Heart right ventricle (tissue), 16 donors: ENCODE measurements at regions not wholly inside any gene's neighbourhood (a gene's known extent, or its start where the extent isn't known, plus 50 kb on each side); places are given as distances from the start of the nearest gene placed in this dataset.

Experiments used
- ATAC-seq, 8 donors: fragments of 200-7000 bp; cut with Tn5 transposase; one replicate each; pipeline ENCODE4 v1.9.1; 2020; ENCODE audit warnings: mild to moderate bottlenecking in 8 of 8, moderate library complexity in 8 of 8, moderate number of reproducible peaks in 1 of 8
- DNase-seq, 2 donors: peaks; one replicate each; pipeline ENCODE4 v3.0.0-alpha.2; 2020
- H3K27ac ChIP-seq, 10 donors: fragments of 200-600 bp; sonication (generic) in 2 of 10; one replicate each; pipeline versions ENCODE4 v1.5.0 to v1.8.0; 2020 to 2022; ENCODE audit warnings: mild to moderate bottlenecking in 3 of 10
- H3K27me3 ChIP-seq, 7 donors: fragments of 200-600 bp; one replicate each; pipeline ENCODE4 v1.8.0; 2021 to 2022; ENCODE audit warnings: mild to moderate bottlenecking in 2 of 7
- H3K36me3 ChIP-seq, 9 donors: fragments of 200-600 bp; sonication (generic) in 1 of 9; one replicate each; pipeline versions ENCODE4 v1.5.0 to v1.8.0; 2020 to 2022; ENCODE audit warnings: mild to moderate bottlenecking in 2 of 9
- H3K4me1 ChIP-seq, 9 donors: fragments of 200-600 bp; sonication (generic) in 1 of 9; one replicate each; pipeline versions ENCODE4 v1.5.0 to v1.8.0; 2020 to 2022; ENCODE audit warnings: mild to moderate bottlenecking in 4 of 9
- H3K4me3 ChIP-seq, 10 donors: fragments of 200-600 bp; sonication (generic) in 2 of 10; one replicate each; pipeline versions ENCODE4 v1.5.0 to v1.8.0; 2020 to 2022; ENCODE audit warnings: mild to moderate bottlenecking in 7 of 10, moderate library complexity in 2 of 10
- H3K9me3 ChIP-seq, 11 donors: fragments of 200-600 bp in 10 of 11; sonication (generic) in 2 of 11; one replicate each; pipeline versions ENCODE4 v1.5.0 to v1.8.0; 2013 to 2022; ENCODE audit warnings: mild to moderate bottlenecking in 2 of 11, control low read depth in 1 of 11, moderate library complexity in 1 of 11
- CTCF ChIP-seq, 9 donors: fragments of 200-600 bp; sonication (generic) in 2 of 9; IDR thresholded peaks; one replicate each; pipeline versions ENCODE4 v1.5.0 to v1.8.0; 2021 to 2022; ENCODE audit warnings: antibody characterized with exemption in 9 of 9, mild to moderate bottlenecking in 5 of 9, moderate library complexity in 1 of 9
- WGBS, 2 donors: extraction: QIAGEN DNeasy Blood & Tissue Kit; methylation state at CpG; one replicate each; pipeline ENCODE4 v1.1.7; 2013; ENCODE audit warnings: inconsistent platforms in 1 of 2; 5-methylcytosine and 5-hydroxymethylcytosine counted together
- intact Hi-C, 10 donors: fragments of 100-400 bp; cut with DNase I; formaldehyde crosslinking; loops; one replicate each; pipeline versions ENCODE4 v1.11.1 to v1.14.2; 2022
- donor health status: Arrhythmogenic right ventricular cardiomyopathy.
- donor health status: ischemic (EF 13 %, LVEDD 7.1; RV severe dilation, severe dysfunction).
- donor health status: healthy with polysubstance abuse.
- donor health status: DM: no; HTN: yes; CAD: no.
- donor health status: DM: no; HTN: no; CAD: no.
- donor health status: ischemic (EF 25% LVEDD 6.9; RV normal size, moderate dysfunction).
- donor health status: ischemic (EF 25% LVEDD 5.7; RV mildly dilated, moderate dysfunction).
- donor health status: healthy.
- donor health status: DM: yes; HTN: yes; CAD: no.
- donor health status: Ischemic cardiomyopathy.
- donor health status: ischemic (EF 35%, LVEDD 5.7; RV mildly dilated, moderate dysfunction).
- donor health status: nonischemic (EF 11% LVEDD 7.7; RV severe dilation, severe dysfunction).
- donor health status: DM: yes; HTN: yes; CAD: no.
- donor health status: PGD.
- donor health status: ischemic (EF 29% LVEDD 5.4; RV normal size, mild dysfunction).
- donor health status: nonischemic (EF 23%, LVEDD 6.1; RV moderate dilation, normal function).

- no peaks in the 10 kb centered on the region for H3K9me3 ChIP-seq
- intact Hi-C loops, result loop anchor here in 4 of 10 donors (10.0 kb wide), 7 partner anchors 105 to 375 kb away; no protein-coding TSS in a partner anchor
- peaks cover 0 to 19% (median 5%) of the 10 kb centered on the region in 9 donors for H3K36me3 ChIP-seq
- no peak for TF ChIP-seq CTCF (IDR thresholded peaks at IDR 0.05)
- 51 to 63% methylated on average over 5 of the region's 5 CpGs for WGBS, 2 donors
- ATAC-seq, result no peak
- H3K4me3 ChIP-seq, result no peak overlapping the region
- DNase-seq, result no peak
- H3K4me1 ChIP-seq, result peaks cover 0 to 69% (median 52%) of the 10 kb centered on the region in 9 donors
- H3K27ac ChIP-seq, result no peak overlapping the region
- H3K27me3 ChIP-seq, result no peaks in the 10 kb centered on the region
These were observed 408.7 kb downstream of the SHQ1 start for GRCh38 chr3:72439321-72440183.

DNA sequence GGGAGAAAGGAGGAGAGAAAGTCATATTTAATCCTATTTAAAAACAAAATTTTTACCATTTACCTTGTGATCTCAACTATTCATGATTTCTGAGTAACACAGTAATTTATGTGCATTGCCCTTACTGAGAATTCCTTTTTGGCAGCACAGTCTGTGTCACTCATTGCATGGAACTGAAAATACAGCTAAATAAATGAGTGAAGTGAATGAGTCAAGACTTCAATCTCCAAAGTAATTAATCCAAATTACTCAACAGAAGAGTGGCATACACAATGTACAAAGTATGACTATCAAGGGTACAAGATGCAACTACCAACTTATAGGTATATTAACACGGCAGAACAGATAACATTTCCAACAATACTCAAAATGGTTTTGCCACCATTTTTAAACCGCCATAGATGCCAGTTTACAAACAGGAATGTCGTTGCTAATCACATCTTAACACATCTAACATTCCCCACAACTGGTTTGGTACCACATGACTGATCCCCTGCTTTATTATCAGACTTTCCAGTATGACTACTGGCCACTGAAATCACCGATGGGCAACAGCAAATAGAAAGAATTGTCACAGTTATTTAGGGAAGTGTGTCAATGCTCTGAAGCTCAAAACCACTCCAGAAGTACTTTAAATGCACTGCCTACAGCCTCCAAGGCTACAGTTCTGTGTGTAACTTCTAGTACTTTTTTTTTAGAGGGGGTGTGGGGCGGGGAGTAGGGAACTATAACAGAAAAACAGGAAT, 410.4 kb downstream of the SHQ1 start:
- no peak for TF ChIP-seq CTCF (IDR thresholded peaks at IDR 0.05)
- Histone ChIP-seq H3K27ac (no peak overlapping the region), H3K27me3 (no peaks in the 10 kb centered on the region), H3K9me3 (no peaks in the 10 kb centered on the region), H3K4me1 (peaks cover 0 to 58% (median 42%) of the 10 kb centered on the region in 9 donors), H3K36me3 (peaks cover 0 to 19% (median 5%) of the 10 kb centered on the region in 9 donors), H3K4me3 (no peak overlapping the region)
- DNase-seq (no peak), ATAC-seq (peak in 1 of 8 donors; percentile 37)
- intact Hi-C loops, result no loop called here
- WGBS, 2 donors, result 64 to 74% methylated on average over 5 of the region's 5 CpGs

- no peak overlapping the region for H3K27ac ChIP-seq
- ATAC-seq, result no peak
- DNase-seq, result no peak
- H3K36me3 ChIP-seq, result peaks cover 0 to 19% (median 5%) of the 10 kb centered on the region in 9 donors
- no peaks in the 10 kb centered on the region for H3K27me3 ChIP-seq
- peaks cover 0 to 58% (median 40%) of the 10 kb centered on the region in 9 donors for H3K4me1 ChIP-seq
- no peaks in the 10 kb centered on the region for H3K9me3 ChIP-seq
- 76% methylated on average over 7 of the region's 7 CpGs for WGBS, 2 donors
- H3K4me3 ChIP-seq, result no peak overlapping the region
- no peak for TF ChIP-seq CTCF (IDR thresholded peaks at IDR 0.05)
- intact Hi-C loops, result no loop called here
These were observed 411.2 kb downstream of the SHQ1 start for GRCh38 chr3:72436863-72437592.

GRCh38 chr3:72434296-72434695, 413.9 kb downstream of the SHQ1 start:
- intact Hi-C loops, result no loop called here
- Histone ChIP-seq H3K4me1 (peaks cover 0 to 47% (median 29%) of the 10 kb centered on the region in 9 donors), H3K27me3 (no peaks in the 10 kb centered on the region), H3K9me3 (no peaks in the 10 kb centered on the region), H3K36me3 (peaks cover 0 to 9% (median 5%) of the 10 kb centered on the region in 9 donors), H3K27ac (no peak overlapping the region), H3K4me3 (no peak overlapping the region)
- no peak for TF ChIP-seq CTCF (IDR thresholded peaks at IDR 0.05)
- no peak for ATAC-seq
- DNase-seq, result no peak
- 52 to 58% methylated on average over 1 of the region's 1 CpG for WGBS, 2 donors
